Cardiac fibroblast (primary cell): ENCODE measurements at regions not wholly inside any gene's neighbourhood (a gene's known extent, or its start where the extent isn't known, plus 50 kb on each side); places are given as distances from the start of the nearest gene placed in this dataset.

Source experiments
- DNase-seq, 2 donors: peaks; one replicate each; pipeline versions ENCODE4 v3.0.0 to v3.0.0-alpha.2; 2010; ENCODE audit warnings: low read depth in 2 of 2
- H3K4me3 ChIP-seq, 2 donors: replicated peaks in 1 of 2; 1 replicate in 1 of 2; 2 replicates in 1 of 2; pipeline ENCODE4 v1.5.1; 2011; ENCODE audit warnings: low read depth in 2 of 2, low read length in 2 of 2, mild to moderate bottlenecking in 2 of 2, moderate library complexity in 1 of 2
- CTCF ChIP-seq: IDR thresholded peaks from one replicate; pipeline ENCODE4 v1.5.1; 2011; ENCODE audit warnings: low read depth, mild to moderate bottlenecking, low read length, inconsistent platforms

DNA sequence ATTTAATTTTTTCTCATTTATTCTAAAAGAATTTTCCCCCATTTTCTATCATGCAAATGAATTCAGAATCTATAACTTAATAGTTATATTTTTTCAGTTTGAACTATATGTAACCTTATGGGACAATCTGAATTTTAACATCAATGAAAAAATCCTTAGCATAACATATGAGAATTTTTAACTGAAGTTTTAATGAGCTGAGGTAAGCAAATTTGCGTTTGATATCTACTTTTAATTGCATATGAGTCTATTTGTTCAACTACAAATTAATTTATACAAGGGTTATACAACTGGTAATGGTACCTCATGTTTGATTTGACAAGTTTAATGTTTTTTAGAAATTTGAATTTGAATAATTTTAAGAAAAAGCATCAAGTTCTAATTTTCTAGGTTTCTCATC lies 384.4 kb upstream of the PCDH9 start:
- no peak for DNase-seq
- TF ChIP-seq CTCF: no peak
- H3K4me3 ChIP-seq: no peak overlapping the region

DNA sequence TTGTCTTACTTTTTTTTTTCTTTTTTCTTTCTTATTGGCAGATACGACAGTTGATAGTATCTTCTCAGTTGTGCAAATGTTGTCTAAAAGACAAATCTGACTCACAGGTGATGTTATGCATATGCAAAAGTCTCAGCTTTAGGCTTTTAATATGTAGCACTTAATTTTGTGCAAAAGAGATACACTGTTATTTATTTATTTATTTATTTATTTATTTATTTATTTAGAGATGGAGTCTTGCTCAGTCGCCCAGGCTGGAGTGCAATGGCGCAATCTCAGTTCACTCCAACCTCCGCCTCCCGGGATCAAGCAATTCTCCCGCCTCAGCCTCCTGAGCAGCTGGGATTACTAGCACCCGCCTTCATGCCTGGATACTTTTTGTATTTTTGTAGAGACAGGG lies 383.9 kb upstream of the PCDH9 start:
- no peak for DNase-seq
- no peak overlapping the region for H3K4me3 ChIP-seq
- TF ChIP-seq CTCF: no peak

GRCh38 chr13:67588607-67589006 lies 358.5 kb upstream of the PCDH9 start:
- no peak for DNase-seq
- TF ChIP-seq CTCF: no peak

DNA sequence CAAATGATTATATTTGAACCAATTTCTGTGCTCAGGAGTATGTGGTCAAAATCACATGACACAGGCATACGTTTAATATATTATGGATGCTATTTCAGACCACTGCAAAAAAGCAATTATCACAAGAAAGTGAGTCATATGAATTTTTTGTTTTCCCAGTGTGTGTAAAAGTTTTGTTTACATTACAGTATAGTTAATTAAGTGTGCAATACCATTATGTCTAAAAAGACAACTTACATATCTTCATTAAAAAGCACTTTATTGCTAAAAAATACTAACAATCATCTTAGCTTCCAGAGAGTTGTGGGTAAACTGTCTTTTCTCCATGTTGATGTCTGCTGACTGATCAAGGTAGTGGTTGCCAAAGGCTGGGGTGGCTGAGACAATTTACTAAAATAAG lies 347.2 kb upstream of the PCDH9 start:
- TF ChIP-seq CTCF: no peak

More at GRCh38 chr13:67588607-67589006, 358.5 kb upstream of the PCDH9 start:
- H3K4me3 ChIP-seq: no peak overlapping the region

DNA sequence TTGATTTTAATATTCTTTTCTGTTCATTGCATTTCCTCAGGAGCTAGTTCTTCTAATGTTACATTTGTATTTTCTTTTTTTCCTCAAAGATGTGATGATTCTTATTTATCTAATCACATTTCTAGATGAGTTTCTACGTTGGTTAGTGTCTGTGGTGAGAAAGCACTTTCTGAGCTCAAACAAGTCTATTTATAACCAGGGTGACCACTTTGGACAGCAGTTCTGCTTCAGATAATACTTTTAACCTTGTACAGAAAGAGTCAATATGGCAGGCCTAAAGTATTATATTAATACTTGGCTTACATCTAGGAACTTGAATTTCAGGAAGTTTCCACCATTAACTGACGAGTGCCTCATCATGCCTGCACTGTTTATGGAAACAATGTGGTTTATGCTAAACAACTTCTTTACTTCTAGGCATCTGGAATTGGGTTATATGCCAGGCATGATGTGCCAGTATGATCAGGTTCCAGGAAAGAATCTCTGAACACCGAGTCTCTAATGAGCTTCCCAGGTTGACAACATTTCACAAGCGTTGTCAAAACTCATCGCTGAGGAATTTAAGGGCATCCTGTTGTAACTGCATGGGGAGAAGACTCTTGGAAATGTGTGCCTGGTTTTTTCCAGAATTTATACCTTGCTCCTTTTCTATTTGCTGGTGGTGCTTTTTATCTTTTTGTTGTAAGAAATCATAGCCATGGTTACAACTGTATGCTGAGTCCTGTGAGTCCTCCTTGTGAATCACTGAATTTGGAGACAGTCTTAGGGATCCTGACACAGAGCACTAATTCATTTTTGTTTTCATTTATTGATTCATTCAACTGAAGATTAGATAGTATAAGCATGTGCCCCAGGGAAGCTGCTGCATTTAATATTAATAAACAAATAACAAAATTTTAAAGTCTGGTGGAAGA lies 344.4 kb upstream of the PCDH9 start:
- no peak overlapping the region for H3K4me3 ChIP-seq
- peak; percentile 6 to 42 for DNase-seq
- TF ChIP-seq CTCF: no peak

More for the DNA sequence above, 347.2 kb upstream of the PCDH9 start:
- H3K4me3 ChIP-seq: no peak overlapping the region
- DNase-seq: no peak

- no peak overlapping the region for H3K4me3 ChIP-seq
- DNase-seq: no peak
- TF ChIP-seq CTCF: no peak
Observed at GRCh38 chr13:67568205-67568604, 338.1 kb upstream of the PCDH9 start.
